Ishikawa (cell line): ENCODE measurements at regions not wholly inside any gene's neighbourhood (a gene's known extent, or its start where the extent isn't known, plus 50 kb on each side); places are given as distances from the start of the nearest gene placed in this dataset.

Experiments
- CEBPB ChIP-seq: IDR thresholded peaks from 2 replicates; pipeline ENCODE4 v1.6.1; 2012
- EP300 ChIP-seq: IDR thresholded peaks from 2 replicates; pipeline ENCODE4 v1.6.1; 2012; ENCODE audit warnings: borderline replicate concordance
- FOXM1 ChIP-seq: IDR thresholded peaks from 2 replicates; pipeline ENCODE4 v1.6.1; 2012; ENCODE audit warnings: low read depth, borderline replicate concordance
- NFIC ChIP-seq: IDR thresholded peaks from 2 replicates; pipeline ENCODE4 v1.6.1; 2012
- TAF1 ChIP-seq: IDR thresholded peaks from 2 replicates; pipeline ENCODE4 v1.6.1; 2012; ENCODE audit warnings: low read depth, mild to moderate bottlenecking
- TCF12 ChIP-seq: IDR thresholded peaks from 2 replicates; pipeline ENCODE4 v1.6.1; 2012; ENCODE audit warnings: low read depth
- TEAD4 ChIP-seq: IDR thresholded peaks from 2 replicates; pipeline ENCODE4 v1.6.1; 2012
- TF ChIP-seq, protein P1 (sequence below): IDR thresholded peaks from 2 replicates; pipeline ENCODE4 v1.6.1; 2012; ENCODE audit warnings: low read depth, mild to moderate bottlenecking
- TF ChIP-seq, protein P2 (sequence below): IDR thresholded peaks from 2 replicates; pipeline ENCODE4 v1.6.1; 2012

DNA sequence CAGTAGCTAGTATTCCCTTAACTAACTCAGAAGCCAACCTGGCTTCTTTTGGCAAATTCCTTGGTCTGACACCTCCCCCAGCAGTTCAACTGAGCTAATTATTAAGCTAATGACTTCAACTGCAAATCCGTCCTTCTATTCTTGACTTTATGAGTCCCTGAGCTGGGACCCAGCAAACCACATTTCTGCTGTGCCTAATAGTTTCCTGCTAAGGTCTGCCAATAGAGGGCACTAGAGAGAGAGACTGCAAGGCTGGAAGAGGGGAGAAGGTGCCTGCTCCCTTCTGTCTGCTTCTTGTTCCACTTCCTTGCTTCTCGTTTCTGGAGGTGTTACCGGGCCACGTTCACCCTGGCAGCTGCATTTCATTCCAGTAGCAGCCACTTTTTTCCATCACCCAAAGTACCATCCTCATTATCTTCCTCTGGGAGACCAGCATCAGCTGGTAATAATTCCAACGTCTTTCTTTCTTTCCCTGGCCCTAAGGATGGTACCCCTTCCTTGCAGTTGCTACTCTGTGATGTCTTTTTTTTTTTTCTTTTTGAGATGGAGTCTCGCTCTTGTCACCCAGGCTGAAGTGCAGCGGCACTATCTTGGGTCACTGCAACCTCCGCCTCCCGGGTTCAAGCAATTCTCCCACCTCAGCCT lies 352.0 kb downstream of the TNS1 start:
- TF ChIP-seq, protein P1, sequence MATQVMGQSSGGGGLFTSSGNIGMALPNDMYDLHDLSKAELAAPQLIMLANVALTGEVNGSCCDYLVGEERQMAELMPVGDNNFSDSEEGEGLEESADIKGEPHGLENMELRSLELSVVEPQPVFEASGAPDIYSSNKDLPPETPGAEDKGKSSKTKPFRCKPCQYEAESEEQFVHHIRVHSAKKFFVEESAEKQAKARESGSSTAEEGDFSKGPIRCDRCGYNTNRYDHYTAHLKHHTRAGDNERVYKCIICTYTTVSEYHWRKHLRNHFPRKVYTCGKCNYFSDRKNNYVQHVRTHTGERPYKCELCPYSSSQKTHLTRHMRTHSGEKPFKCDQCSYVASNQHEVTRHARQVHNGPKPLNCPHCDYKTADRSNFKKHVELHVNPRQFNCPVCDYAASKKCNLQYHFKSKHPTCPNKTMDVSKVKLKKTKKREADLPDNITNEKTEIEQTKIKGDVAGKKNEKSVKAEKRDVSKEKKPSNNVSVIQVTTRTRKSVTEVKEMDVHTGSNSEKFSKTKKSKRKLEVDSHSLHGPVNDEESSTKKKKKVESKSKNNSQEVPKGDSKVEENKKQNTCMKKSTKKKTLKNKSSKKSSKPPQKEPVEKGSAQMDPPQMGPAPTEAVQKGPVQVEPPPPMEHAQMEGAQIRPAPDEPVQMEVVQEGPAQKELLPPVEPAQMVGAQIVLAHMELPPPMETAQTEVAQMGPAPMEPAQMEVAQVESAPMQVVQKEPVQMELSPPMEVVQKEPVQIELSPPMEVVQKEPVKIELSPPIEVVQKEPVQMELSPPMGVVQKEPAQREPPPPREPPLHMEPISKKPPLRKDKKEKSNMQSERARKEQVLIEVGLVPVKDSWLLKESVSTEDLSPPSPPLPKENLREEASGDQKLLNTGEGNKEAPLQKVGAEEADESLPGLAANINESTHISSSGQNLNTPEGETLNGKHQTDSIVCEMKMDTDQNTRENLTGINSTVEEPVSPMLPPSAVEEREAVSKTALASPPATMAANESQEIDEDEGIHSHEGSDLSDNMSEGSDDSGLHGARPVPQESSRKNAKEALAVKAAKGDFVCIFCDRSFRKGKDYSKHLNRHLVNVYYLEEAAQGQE: no peak
- TF ChIP-seq NFIC (no peak), TEAD4 (no peak), TCF12 (no peak), EP300 (no peak), FOXM1 (no peak), TAF1 (no peak), CEBPB (no peak)
- TF ChIP-seq, protein P2, sequence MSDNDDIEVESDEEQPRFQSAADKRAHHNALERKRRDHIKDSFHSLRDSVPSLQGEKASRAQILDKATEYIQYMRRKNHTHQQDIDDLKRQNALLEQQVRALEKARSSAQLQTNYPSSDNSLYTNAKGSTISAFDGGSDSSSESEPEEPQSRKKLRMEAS: no peak
